HG03097 (cell line): ENCODE measurements at regions not wholly inside any gene's neighbourhood (a gene's known extent, or its start where the extent isn't known, plus 50 kb on each side); places are given as distances from the start of the nearest gene placed in this dataset.

Experiments
- ATAC-seq: cut with Tn5 transposase; IDR thresholded peaks from one replicate; pipeline ENCODE4 v1.9.1; 2021; ENCODE audit not compliant: unreplicated experiment, low FRiP score

GRCh38 chr10:36640626-36641025, 484.8 kb upstream of the ANKRD30A start:
- no peak for ATAC-seq

- ATAC-seq, result no peak
Measured at GRCh38 chr10:36638462-36639155, 486.8 kb upstream of the ANKRD30A start.

- no peak for ATAC-seq
Measured at GRCh38 chr10:36636879-36637278, 488.5 kb upstream of the ANKRD30A start.

GRCh38 chr10:36636285-36636839, 489.0 kb upstream of the ANKRD30A start:
- ATAC-seq, result no peak

GRCh38 chr10:36634916-36635315, 490.5 kb upstream of the ANKRD30A start:
- ATAC-seq, result no peak

- ATAC-seq, result no peak
Measured at GRCh38 chr10:36630267-36630666, 495.1 kb upstream of the ANKRD30A start.

GRCh38 chr10:36629476-36629875, 495.9 kb upstream of the ANKRD30A start:
- no peak for ATAC-seq

GRCh38 chr10:36624551-36625100, 500.8 kb upstream of the ANKRD30A start:
- ATAC-seq, result no peak

- no peak for ATAC-seq
Measured at GRCh38 chr10:36621346-36621745, 504.1 kb upstream of the ANKRD30A start.

- no peak for ATAC-seq
Measured at GRCh38 chr10:36612436-36612835, 513.0 kb upstream of the ANKRD30A start.

- no peak for ATAC-seq
Measured at GRCh38 chr10:36608866-36609265, 516.5 kb upstream of the ANKRD30A start.

GRCh38 chr10:36608251-36608650, 517.1 kb upstream of the ANKRD30A start:
- no peak for ATAC-seq

- ATAC-seq, result no peak
Measured at GRCh38 chr10:36606234-36606839, 519.1 kb upstream of the ANKRD30A start.

- no peak for ATAC-seq
Measured at GRCh38 chr10:36604316-36604715, 521.1 kb upstream of the ANKRD30A start.

GRCh38 chr10:36603688-36604087, 521.7 kb upstream of the ANKRD30A start:
- no peak for ATAC-seq

- no peak for ATAC-seq
Measured at GRCh38 chr10:36602374-36602773, 523.0 kb upstream of the ANKRD30A start.

- no peak for ATAC-seq
Measured at GRCh38 chr10:36597756-36598320, 527.6 kb upstream of the ANKRD30A start.

- ATAC-seq, result no peak
Measured at GRCh38 chr10:36592964-36593363, 532.4 kb upstream of the ANKRD30A start.

GRCh38 chr10:36591436-36591835, 534.0 kb upstream of the ANKRD30A start:
- ATAC-seq, result no peak

GRCh38 chr10:36583690-36584089, 541.7 kb upstream of the ANKRD30A start:
- ATAC-seq, result no peak

- ATAC-seq, result no peak
Measured at GRCh38 chr10:36581237-36581636, 544.2 kb upstream of the ANKRD30A start.
